Amygdala (tissue), 56 donors: ENCODE measurements at regions not wholly inside any gene's neighbourhood (a gene's known extent, or its start where the extent isn't known, plus 50 kb on each side); places are given as distances from the start of the nearest gene placed in this dataset.
"Not testable (repeated sequence)": the region's sequence is repeated elsewhere in the genome, so short reads cannot be mapped to it uniquely, and the experiment has no call there.

Experiments used
- DNase-seq, 56 donors: peaks; one replicate each; lab custom pipeline; 2025; lab: John Stamatoyannopoulos, UW

DNA sequence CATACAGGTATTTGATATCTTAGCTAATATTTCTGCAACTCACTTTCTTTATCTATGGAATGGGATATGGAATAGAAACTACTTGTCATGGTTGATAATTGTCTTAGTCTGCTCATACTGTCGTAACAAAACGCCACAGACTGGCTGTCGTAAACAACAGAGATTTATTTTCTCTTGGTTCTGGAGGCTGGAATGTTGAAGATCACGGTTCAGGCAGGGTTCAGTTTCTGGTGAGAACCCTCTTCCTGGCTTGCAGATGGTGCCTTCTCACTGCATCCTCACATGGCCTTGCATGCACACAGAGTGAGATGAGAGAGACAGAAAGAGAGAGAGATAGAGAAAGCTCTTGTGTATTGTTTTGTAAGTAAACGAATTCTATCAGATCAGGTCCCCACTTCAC lies 332.7 kb upstream of the MAGI2 start:
- no peak for DNase-seq

DNA sequence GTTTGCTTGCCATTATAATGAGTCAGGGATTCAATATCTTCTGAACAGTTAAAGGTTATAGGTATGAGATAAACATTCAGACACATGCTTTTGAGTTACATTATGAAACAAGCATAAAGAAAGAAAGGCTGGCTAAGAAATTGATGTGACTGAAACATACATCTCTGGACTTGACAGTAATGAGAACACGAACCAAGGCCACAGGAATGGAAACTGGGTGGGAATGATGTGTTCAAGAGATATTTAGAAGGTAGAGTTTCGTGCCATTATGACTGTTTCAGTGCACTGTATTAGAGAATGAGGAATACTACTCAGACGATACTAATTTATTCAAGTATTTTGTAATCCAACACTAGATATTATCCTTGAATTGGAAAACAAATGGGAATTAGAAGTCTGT lies 332.1 kb upstream of the MAGI2 start:
- DNase-seq: no peak

DNA sequence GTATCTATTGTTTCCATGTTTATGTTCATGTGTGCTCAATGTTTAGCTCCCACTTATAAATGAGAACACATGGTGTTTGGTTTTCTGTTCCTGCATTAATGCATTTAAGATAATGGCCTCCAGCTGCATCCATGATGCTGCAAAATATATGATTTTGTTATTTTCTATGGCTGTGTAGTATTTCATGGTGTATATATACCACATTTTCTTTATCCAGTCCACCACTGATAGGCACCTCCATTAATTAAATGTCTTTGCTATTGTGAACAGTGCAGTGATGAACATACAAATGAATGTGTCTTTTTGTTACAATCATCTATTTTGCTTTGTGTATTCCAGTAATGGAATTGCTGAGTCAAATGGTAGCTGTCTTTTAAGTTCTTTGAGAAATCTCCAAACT lies 329.4 kb upstream of the MAGI2 start:
- no peak for DNase-seq

DNA sequence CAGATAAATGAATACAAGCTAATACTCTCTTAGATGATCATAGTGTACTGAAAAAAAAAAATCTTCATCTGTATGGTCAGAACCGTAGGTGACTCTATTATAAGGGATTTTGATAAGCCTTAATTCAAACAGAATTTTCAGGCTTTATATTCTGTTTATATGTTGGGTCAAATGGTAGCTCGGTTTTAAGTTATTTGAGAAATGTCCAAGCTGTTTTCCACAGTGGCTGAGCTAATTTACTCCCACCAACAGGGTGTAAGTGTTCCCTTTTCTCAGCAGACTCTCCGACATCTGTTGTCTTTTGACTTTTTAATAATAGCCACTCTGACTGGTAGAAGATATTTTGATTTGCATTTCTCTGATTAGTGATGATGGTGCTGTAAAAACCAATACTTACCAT lies 328.8 kb upstream of the MAGI2 start:
- no peak for DNase-seq

DNA sequence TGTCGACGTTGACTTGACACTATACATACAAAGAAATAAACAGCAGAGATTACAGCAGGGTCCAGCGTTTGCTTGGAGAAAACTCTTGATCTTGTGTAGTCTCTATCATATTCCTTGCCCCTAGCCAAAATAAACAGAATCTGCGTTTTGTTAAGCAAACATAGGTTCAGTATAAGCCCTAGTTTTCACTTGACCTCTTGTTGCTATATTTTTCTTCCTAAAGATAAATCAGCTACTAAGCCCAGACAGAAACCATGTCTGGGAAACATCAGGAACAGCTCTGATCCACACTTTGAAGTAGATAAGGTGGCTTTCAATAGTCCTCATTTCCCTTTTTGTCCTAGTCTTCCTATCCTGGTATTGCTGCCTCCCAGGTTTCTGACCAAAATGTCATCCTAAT lies 328.2 kb upstream of the MAGI2 start:
- DNase-seq: no peak

DNA sequence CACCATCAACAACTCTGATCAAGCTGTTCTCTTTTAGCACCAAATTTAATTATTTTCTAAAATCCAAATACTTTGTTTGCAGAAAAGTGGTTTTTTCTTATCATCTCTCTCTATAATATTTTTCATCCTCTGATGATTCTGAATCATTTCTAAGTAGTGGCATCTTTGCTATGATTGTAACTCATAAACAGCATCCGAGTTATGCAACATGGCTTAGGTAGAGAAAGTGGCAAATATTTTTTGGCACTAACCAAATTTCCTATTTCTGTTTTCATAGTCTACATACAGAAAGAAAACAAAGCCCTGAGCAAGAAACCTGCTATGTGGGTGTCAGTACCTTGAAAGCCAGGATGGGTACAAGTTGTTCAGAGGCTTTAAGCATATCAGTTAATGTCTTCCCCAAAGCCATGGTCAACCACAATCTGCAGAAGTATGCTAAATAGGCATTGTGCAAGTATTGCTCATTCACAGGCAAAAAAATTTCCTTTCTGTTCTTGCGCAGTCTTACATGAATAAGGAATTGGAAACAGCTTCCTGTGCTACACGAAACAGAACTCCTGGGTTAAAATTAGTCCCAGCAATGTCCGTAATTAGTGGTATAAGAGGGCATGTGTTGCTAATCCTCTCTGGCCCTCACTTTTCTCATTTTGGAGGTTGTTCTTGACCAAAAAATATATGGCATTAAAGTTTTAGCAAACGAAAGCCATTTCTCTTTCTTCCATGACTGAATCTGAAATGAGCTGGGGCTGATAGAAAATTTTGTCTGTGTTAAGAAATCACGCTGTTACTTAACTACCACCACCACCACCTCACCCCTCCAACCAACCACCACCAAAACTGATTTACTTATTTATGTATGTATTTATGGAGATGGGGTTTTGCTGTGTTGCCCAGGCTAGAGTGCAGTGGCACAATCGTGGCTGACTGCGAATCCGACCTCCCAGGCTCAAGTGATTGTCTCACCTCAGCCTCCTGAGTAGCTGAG lies 325.6 kb upstream of the MAGI2 start:
- peak in 2 of 56 donors; percentile 5 to 7 for DNase-seq

DNA sequence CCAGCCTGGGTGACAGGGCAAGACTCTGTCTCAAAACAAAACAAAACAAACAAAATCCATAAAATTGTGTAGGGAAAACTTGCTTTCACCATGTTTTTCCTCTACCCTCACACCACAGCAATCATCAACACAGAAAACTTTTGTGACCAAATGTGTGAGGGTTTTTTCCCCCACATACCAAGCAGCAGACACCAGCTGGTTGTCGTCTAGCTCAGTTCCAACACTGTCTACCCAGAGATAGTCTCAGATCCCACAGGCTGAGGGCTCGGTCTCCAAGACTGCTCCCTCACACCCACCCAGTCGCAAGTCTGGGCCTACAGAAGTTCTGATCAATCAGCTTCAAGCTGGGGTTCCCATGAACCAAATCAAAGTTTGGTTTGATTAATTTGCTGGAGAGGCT lies 322.4 kb upstream of the MAGI2 start:
- no peak for DNase-seq

DNA sequence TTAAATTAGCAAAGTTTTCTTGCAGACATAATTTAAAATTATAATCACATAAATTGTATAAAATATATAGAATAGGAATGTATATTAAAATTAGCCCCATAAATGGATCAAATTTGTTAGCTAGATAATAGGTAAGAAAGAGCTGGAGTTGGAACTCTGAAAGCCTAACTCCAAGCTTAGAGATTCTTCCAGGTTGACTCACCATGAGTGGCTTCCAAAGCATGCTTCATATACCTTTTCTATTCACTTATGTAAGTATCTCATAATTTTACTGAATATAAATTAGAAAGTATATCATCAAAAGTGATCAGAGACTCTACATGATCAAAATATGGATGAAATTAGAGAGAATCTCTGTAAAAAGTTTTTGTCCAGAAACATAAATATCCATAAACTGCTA lies 320.7 kb upstream of the MAGI2 start:
- no peak for DNase-seq

DNA sequence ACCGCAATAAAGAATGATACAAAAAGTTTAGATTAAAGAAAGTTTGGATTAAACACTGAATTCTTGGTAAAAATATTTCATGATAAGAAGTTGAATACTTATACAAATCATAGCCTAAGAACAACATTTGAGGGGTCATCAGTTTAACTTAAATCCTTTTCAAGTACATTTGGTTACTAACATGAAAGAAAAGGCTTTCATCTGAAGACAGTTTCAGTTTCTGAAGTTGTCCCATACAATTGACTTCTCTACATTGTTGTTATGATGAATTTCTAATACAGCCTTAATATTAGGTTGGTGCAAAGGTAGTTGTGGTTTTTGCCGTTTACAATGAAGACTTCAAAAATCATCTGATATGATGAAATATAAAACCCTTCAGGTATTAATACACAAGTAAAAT lies 317.5 kb upstream of the MAGI2 start:
- DNase-seq: no peak

DNA sequence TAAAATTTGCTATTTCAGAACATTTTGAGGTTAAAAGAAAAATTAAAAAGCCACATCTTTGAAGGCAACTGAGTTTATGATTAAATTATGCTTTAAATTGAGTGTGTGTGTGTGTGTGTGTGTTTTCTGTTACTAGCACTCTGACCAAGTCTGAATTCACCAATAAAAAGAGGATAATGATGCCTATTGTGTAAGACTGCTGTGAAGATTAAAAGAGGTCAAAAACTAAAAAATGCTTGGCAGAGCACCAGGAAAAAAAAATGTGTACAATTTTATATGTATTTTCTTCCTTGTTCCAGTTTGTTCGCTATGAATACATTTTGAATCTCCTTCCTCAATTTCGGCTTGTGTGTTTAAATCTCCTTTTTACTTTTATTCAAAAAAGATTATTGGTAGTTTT lies 316.6 kb upstream of the MAGI2 start:
- DNase-seq: no peak

DNA sequence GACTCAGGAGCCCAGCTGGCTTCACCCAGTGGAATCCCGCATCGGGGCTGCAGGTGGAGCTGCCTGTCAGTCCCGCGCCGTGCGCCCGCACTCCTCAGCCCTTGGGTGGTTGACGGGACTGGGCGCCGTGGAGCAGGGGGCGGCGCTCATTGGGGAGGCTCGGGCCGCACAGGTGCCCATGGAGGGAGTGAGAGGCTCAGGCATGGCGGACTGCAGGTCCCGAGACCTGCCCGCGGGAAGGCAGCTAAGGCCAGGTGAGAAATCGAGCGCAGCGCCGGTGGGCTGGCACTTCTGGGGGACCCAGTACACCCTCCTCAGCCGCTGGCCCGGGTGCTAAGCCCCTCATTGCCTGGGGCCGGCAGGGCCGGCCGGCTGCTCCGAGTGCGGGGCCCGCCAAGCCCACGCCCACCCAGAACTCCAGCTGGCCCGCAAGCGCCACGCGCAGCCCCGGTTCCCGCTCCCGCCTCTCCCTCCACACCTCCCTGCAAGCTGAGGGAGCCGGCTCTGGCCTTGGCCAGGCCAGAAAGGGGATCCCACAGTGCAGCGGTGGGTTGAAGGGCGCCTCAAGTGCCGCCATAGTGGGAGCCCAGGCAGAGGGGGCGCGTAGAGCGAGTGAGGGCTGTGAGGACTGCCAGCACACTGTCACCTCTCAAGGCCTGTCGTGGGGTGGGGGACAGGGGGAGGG lies 314.6 kb upstream of the MAGI2 start:
- DNase-seq: not testable (repeated sequence)

DNA sequence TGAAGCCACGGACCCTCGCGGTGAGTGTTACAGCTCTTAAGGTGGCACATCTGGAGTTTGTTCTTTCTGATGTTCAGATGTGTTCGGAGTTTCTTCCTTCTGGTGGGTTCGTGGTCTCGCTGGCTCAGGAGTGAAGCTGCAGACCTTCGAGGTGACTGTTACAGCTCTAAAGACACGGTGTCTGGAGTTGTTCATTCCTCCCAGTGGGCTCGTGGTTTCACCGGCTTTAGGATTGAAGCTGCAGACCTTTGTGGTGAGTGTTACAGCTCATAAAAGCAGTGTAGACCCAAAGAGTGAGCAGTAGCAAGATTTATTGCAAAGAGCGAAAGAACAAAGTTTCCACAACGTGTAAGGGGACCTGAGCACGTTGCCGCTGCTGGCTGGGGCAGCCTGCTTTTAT lies 313.7 kb upstream of the MAGI2 start:
- DNase-seq: not testable (repeated sequence)

DNA sequence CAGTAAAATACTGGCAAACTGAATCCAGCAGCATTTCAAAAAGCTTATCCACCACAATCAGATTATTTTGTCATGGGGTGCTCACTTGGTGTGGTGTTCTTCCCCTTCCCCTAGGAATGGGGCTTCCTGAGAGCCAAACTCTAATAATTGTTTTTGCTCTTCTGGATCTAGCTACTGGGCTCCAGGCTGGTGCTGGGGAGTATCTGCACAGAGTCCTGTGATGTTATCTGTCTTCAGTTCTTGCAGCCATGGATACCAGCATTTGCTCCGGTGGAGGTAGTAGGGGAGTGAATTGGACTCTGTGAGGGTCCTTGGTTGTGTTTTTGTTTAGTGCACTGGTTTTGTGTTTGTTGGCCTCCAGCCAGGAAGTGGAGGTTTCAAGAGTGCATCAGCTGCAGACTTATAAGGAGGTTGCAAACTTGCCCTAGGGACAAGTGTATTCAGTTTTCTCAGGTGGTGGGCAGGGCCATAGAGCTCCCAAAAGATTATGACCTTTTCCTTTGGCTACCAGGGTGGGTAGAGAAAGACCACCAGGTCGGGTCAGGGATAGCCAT lies 308.5 kb upstream of the MAGI2 start:
- no peak for DNase-seq

DNA sequence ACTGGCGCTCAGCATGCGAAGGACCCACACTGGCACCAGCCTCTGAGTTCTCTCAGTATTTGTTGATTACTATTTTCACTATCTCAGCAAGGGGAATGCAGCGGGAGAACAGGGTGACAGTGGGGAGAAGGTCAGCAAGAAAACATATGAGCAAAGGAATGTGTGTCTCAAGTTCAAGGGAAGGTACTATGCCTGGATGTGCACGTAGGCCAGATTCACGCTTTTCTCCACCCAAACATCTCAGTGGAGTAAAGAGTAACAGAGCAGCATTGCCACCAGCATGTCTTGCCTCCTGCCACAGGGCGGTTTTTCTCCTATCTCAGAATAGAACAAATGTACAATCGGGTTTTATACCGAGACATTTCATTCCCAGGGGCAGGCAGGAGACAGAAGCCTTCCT lies 297.5 kb upstream of the MAGI2 start:
- not testable (repeated sequence) for DNase-seq

DNA sequence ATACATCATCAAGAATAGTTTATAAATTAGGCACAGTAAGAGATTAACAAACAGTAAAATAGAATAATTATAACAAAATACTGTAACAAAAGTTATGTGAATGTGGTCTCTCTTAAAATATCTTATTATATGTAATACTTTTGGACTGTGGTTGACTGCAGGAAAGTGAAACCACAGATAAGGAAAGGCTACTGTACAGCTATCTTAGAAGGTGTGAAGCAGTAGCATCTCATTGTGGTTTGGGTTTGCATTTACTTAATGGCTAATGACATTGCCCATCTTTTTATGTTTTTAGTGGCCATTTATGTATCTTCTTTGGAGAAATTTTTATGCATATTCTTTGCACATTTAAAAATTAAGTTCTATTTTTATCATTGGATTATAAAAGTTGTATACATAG lies 296.4 kb upstream of the MAGI2 start:
- no peak for DNase-seq

DNA sequence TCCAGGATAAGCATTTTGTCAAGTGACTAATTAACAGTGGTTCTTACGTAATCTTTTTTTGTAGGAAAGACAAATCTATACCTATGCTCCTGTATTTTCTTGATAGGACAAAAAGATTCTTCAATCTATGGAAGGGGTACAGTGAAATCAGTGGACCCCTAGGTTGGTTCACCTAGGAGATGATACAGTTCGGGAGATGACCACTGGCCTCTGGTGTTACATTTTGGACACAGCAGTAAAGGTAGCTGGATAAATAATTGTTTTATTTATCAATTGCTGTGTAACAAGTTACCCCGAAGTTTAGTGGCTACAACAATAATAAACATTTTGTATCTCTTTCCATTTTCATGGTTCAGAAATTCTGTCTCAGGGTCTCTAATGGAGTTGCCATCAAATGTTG lies 288.2 kb upstream of the MAGI2 start:
- no peak for DNase-seq

DNA sequence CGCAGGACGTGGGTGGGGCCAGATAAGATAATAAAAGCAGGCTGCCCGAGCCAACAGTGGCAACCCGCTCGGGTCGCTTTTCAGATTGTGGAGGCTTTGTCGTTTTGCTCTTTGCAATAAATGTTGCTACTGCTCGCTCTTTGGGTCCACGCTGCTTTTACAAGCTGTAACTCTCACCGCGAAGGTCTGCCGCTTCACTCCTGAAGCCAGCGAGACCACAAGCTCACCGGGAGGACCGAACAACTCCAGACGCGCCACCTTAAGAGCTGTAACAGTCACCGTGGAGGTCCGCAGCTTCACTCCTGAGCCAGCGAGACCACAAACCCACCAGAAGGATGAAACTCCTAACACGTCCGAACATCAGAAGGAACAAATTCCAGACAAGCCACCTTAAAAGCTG lies 286.6 kb upstream of the MAGI2 start:
- no peak for DNase-seq

DNA sequence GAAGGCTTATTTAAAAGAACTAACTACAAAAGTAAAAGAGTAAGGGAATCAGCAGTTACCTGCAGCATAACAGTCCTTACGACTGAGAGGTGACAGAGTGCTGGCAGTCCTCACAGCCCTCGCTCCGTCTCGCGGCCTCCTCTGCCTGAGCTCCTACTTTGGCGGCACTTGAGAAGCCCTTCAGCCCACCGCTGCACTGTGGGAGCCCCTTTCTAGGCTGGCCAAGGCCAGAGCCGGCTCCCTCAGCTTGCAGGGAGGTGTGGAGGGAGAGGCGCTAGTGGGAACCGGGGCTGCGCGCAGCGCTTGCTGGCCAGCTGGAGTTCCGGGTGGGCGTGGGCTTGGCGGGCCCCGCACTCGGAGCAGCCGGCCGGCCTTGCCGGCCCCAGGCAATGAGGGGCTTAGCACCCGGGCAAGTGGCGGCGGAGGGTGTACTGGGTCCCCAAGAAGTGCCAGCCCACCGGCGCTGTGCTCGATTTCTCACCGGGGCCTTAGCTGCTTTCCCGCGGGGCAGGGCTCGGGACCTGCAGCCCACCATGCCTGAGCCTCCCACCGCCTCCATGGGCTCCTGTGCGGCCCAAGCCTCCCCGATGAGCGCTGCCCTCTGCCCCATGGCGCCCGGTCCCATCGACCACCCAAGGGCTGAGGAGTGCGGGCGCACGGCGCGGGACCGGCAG lies 285.7 kb upstream of the MAGI2 start:
- DNase-seq: not testable (repeated sequence)

DNA sequence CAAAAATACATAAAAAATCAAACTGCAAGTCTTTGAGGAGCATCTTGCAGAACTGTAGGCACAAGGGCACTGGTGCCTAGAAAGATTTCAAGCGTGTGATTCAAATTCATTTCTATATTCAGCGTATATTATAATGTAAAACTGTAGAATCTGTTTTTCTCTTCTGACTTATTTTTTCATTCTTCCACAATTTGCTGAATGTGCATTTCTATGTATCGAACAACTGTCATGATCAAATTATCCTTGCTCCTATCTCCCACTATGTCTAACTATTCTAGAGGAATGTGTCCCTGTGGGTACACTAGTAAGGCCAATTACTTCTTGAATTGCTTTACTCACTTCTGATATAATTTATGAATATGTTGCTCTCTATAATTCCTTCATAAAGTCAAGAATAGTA lies 283.0 kb upstream of the MAGI2 start:
- DNase-seq: no peak

DNA sequence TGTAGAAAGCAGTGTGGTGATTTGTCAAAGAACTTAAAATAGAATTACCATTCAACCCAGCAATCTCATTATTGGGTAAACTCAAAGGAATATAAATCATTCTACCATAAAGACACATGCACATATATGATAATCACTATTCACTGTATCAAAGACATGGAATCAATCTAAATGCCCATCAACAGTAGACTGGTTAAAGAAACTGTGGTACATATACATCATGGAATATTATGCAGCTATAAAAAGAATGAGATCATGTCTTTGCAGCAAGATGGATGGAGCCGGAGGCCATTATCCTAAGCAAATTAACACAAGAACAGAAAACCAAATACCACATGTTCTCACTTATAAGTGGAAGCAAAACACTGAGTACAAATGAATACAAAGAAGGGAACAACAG lies 281.5 kb upstream of the MAGI2 start:
- DNase-seq: no peak

DNA sequence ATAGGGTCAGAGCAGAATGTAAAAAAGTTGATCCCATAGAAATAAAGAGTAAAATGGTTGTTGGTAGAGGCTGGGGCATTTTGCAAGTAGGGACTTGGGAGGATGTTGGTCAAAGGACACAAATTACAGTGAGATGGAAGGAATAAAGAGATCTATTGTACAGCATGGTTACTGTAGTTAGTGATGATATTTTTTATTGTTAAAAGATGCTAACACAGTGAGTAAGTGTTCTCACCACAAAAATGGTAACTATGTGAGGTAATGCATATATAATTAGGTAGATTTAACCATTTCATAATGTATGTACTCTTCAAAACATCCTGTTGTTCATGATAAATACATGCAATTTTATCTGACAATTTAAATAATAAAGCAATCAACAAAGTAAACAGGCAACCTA lies 280.7 kb upstream of the MAGI2 start:
- DNase-seq: no peak
